GM23338 (cell line): ENCODE measurements at regions not wholly inside any gene's neighbourhood (a gene's known extent, or its start where the extent isn't known, plus 50 kb on each side); places are given as distances from the start of the nearest gene placed in this dataset.

Source experiments
- ATAC-seq: fragments of 200-7000 bp; cut with Tn5 transposase; 3 replicates; pipeline ENCODE4 v1.9.1; 2020
- DNase-seq: peaks from one replicate; pipeline ENCODE4 v3.0.0-alpha.2; 2015; ENCODE audit warnings: low spot score
- H2AFZ ChIP-seq: fragments of 200-600 bp; sonication (generic); 2 replicates; pipeline ENCODE4 v1.8.0; 2016; ENCODE audit warnings: antibody characterized with exemption, mild to moderate bottlenecking, moderate library complexity
- H3F3A ChIP-seq: fragments of 200-600 bp; sonication (generic); replicated peaks from 2 replicates; pipeline ENCODE4 v1.8.0; 2017; ENCODE audit warnings: antibody characterized with exemption, mixed run types, low read depth
- H3K27ac ChIP-seq: fragments of 200-600 bp; sonication (generic); 2 replicates; pipeline ENCODE4 v1.6.1; 2016; ENCODE audit warnings: low read depth
- H3K27me3 ChIP-seq: fragments of 200-600 bp; sonication (generic); 2 replicates; pipeline ENCODE4 v1.8.0; 2016; ENCODE audit warnings: mild to moderate bottlenecking, mixed run types, moderate library complexity; ENCODE audit not compliant: insufficient read depth
- H3K36me3 ChIP-seq: fragments of 200-600 bp; sonication (generic); 2 replicates; pipeline ENCODE4 v1.8.0; 2016; ENCODE audit warnings: mild to moderate bottlenecking; ENCODE audit not compliant: insufficient read depth
- H3K4me1 ChIP-seq: fragments of 200-600 bp; sonication (generic); 2 replicates; pipeline ENCODE4 v1.8.0; 2016; ENCODE audit warnings: mild to moderate bottlenecking, moderate library complexity; ENCODE audit not compliant: insufficient read depth
- H3K4me2 ChIP-seq: fragments of 200-600 bp; sonication (generic); 2 replicates; pipeline ENCODE4 v1.7.1; 2017; ENCODE audit warnings: mixed run types
- H3K4me3 ChIP-seq: fragments of 200-600 bp; sonication (generic); 2 replicates; pipeline ENCODE4 v1.6.1; 2016; ENCODE audit warnings: mixed run types
- H3K79me2 ChIP-seq: fragments of 200-600 bp; sonication (generic); replicated peaks from 2 replicates; pipeline ENCODE4 v1.8.0; 2017; ENCODE audit warnings: mild to moderate bottlenecking; ENCODE audit not compliant: insufficient read depth
- H3K9me2 ChIP-seq: fragments of 200-600 bp; sonication (generic); 2 replicates; pipeline ENCODE4 v1.8.0; 2017; ENCODE audit not compliant: insufficient read depth
- H4K20me1 ChIP-seq: fragments of 200-600 bp; sonication (generic); replicated peaks from 2 replicates; pipeline ENCODE4 v1.8.0; 2017; ENCODE audit warnings: mild to moderate bottlenecking; ENCODE audit not compliant: insufficient read depth
- H3K27ac Mint-ChIP-seq: 2 replicates; pipeline ENCODE4 v1.8.0; 2020; ENCODE audit warnings: inconsistent platforms, mild to moderate bottlenecking, moderate library complexity, mixed read lengths
- H3K27me3 Mint-ChIP-seq: 3 replicates; pipeline ENCODE4 v1.8.0; 2022; ENCODE audit warnings: low read depth, mild to moderate bottlenecking, moderate library complexity, mixed read lengths, inconsistent platforms; ENCODE audit not compliant: insufficient read depth, poor library complexity
- H3K36me3 Mint-ChIP-seq: 3 replicates; pipeline ENCODE4 v1.8.0; 2021; ENCODE audit warnings: low read depth, mild to moderate bottlenecking, inconsistent platforms, moderate library complexity, mixed read lengths
- H3K4me1 Mint-ChIP-seq: 3 replicates; pipeline ENCODE4 v1.8.0; 2020; ENCODE audit warnings: mild to moderate bottlenecking, inconsistent platforms, mixed read lengths
- H3K4me3 Mint-ChIP-seq: 3 replicates; pipeline ENCODE4 v1.8.0; 2021; ENCODE audit warnings: moderate library complexity, mild to moderate bottlenecking, inconsistent platforms, mixed read lengths
- H3K9me3 Mint-ChIP-seq: 3 replicates; pipeline ENCODE4 v1.8.0; 2020; ENCODE audit warnings: moderate library complexity, mild to moderate bottlenecking, inconsistent platforms, mixed read lengths
- CREB1 ChIP-seq: fragments of 250-450 bp; sonication (Bioruptor Pico); IDR thresholded peaks from 2 replicates; pipeline ENCODE4 v1.5.0; 2020; ENCODE audit warnings: low read depth, mild to moderate bottlenecking, moderate library complexity
- JUNB ChIP-seq: IDR thresholded peaks from one replicate; pipeline ENCODE4 v1.6.1; 2016; ENCODE audit warnings: antibody characterized with exemption; ENCODE audit not compliant: unreplicated experiment
- NANOG ChIP-seq: IDR thresholded peaks from 2 replicates; pipeline ENCODE4 v1.6.1; 2016; ENCODE audit warnings: antibody characterized with exemption, borderline replicate concordance
- POLR2AphosphoS5 ChIP-seq: IDR thresholded peaks from 2 replicates; pipeline ENCODE4 v1.6.1; 2016; ENCODE audit warnings: antibody characterized with exemption, low read depth
- STAT1 ChIP-seq: IDR thresholded peaks from one replicate; pipeline ENCODE4 v1.6.1; 2016; ENCODE audit warnings: antibody characterized with exemption; ENCODE audit not compliant: unreplicated experiment
- TF ChIP-seq, protein P1 (sequence below): fragments of 250-450 bp; sonication (Bioruptor Pico); IDR thresholded peaks from 2 replicates; pipeline ENCODE4 v1.5.0; 2020; ENCODE audit warnings: mild to moderate bottlenecking, moderate library complexity
- TF ChIP-seq, protein P2 (sequence below): IDR thresholded peaks from one replicate; pipeline ENCODE4 v1.6.1; 2018; ENCODE audit warnings: antibody characterized with exemption; ENCODE audit not compliant: unreplicated experiment

DNA sequence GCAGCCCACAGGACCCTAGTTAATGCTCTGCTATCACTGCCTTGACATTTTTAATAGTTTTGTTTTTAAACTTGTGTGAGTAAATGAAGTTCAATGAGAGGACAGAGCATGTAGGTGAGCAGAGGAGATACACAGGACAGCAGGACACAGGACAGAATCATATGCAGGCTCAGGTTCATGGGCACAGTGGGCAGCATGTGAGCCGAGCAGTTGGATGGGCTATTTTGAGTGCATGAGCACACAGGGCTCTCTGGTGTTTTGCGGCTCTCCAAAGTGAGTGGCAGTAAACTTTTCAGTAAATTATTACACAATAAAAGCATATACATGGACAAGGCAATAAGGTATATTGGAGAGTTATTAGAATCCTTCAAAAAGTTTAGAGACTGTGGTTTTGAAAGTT, 189.7 kb upstream of the OR4E1 start (continued):
- TF ChIP-seq, protein P1, sequence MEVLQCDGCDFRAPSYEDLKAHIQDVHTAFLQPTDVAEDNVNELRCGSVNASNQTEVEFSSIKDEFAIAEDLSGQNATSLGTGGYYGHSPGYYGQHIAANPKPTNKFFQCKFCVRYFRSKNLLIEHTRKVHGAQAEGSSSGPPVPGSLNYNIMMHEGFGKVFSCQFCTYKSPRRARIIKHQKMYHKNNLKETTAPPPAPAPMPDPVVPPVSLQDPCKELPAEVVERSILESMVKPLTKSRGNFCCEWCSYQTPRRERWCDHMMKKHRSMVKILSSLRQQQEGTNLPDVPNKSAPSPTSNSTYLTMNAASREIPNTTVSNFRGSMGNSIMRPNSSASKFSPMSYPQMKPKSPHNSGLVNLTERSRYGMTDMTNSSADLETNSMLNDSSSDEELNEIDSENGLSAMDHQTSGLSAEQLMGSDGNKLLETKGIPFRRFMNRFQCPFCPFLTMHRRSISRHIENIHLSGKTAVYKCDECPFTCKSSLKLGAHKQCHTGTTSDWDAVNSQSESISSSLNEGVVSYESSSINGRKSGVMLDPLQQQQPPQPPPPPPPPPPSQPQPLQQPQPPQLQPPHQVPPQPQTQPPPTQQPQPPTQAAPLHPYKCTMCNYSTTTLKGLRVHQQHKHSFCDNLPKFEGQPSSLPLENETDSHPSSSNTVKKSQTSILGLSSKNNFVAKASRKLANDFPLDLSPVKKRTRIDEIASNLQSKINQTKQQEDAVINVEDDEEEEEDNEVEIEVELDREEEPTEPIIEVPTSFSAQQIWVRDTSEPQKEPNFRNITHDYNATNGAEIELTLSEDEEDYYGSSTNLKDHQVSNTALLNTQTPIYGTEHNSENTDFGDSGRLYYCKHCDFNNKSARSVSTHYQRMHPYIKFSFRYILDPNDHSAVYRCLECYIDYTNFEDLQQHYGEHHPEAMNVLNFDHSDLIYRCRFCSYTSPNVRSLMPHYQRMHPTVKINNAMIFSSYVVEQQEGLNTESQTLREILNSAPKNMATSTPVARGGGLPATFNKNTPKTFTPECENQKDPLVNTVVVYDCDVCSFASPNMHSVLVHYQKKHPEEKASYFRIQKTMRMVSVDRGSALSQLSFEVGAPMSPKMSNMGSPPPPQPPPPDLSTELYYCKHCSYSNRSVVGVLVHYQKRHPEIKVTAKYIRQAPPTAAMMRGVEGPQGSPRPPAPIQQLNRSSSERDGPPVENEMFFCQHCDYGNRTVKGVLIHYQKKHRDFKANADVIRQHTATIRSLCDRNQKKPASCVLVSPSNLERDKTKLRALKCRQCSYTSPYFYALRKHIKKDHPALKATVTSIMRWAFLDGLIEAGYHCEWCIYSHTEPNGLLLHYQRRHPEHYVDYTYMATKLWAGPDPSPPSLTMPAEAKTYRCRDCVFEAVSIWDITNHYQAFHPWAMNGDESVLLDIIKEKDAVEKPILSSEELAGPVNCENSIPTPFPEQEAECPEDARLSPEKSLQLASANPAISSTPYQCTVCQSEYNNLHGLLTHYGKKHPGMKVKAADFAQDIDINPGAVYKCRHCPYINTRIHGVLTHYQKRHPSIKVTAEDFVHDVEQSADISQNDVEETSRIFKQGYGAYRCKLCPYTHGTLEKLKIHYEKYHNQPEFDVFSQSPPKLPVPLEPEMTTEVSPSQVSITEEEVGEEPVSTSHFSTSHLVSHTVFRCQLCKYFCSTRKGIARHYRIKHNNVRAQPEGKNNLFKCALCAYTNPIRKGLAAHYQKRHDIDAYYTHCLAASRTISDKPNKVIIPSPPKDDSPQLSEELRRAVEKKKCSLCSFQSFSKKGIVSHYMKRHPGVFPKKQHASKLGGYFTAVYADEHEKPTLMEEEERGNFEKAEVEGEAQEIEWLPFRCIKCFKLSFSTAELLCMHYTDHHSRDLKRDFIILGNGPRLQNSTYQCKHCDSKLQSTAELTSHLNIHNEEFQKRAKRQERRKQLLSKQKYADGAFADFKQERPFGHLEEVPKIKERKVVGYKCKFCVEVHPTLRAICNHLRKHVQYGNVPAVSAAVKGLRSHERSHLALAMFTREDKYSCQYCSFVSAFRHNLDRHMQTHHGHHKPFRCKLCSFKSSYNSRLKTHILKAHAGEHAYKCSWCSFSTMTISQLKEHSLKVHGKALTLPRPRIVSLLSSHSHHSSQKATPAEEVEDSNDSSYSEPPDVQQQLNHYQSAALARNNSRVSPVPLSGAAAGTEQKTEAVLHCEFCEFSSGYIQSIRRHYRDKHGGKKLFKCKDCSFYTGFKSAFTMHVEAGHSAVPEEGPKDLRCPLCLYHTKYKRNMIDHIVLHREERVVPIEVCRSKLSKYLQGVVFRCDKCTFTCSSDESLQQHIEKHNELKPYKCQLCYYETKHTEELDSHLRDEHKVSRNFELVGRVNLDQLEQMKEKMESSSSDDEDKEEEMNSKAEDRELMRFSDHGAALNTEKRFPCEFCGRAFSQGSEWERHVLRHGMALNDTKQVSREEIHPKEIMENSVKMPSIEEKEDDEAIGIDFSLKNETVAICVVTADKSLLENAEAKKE (CRISPR knock-in tag): no peak

DNA sequence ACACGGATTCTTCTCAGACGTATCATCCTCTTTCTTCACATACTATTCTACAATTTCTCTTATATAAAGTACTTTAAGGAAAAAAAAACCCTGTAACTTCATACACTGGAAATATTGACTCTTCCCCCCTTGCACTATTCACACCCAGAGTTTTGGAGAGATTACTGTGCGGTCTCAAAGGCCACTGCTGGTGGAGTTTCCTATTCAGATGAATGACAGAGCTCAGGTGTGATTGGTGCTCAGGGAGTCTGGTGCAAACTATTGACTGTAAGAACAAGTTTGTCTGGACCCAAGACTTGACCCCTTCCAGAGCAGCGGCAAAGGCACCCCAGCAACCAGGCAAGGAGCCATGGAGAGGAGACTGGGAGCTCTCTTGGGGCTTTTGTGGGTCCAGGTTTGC, 187.5 kb upstream of the OR4E1 start:
- Histone ChIP-seq H2AFZ (no peak overlapping the region), H3K4me1 (no peaks in the 10 kb centered on the region), H3K36me3 (no peaks in the 10 kb centered on the region), H3K4me2 (no peak overlapping the region), H3K4me3 (no peak overlapping the region), H3K9me2 (no peaks in the 10 kb centered on the region), H4K20me1 (no peaks in the 10 kb centered on the region), H3K27ac (no peak overlapping the region), H3K79me2 (no peaks in the 10 kb centered on the region), H3F3A (no peaks in the 10 kb centered on the region), H3K27me3 (no peaks in the 10 kb centered on the region)
- DNase-seq (no peak), ATAC-seq (no peak)
- H3K9me3 Mint-ChIP-seq: no peaks in the 10 kb centered on the region
- H3K36me3 Mint-ChIP-seq: no peaks in the 10 kb centered on the region
- peaks cover 4% of the 10 kb centered on the region for H3K27me3 Mint-ChIP-seq
- H3K4me1 Mint-ChIP-seq: no peaks in the 10 kb centered on the region
- H3K27ac Mint-ChIP-seq: no peak overlapping the region
- H3K4me3 Mint-ChIP-seq: no peak overlapping the region
- TF ChIP-seq POLR2AphosphoS5: no peak
- no peak for TF ChIP-seq STAT1
- TF ChIP-seq CREB1 (CRISPR knock-in tag): no peak
- TF ChIP-seq NANOG: no peak
- TF ChIP-seq, protein P1 (CRISPR knock-in tag): no peak
- TF ChIP-seq, protein P2, sequence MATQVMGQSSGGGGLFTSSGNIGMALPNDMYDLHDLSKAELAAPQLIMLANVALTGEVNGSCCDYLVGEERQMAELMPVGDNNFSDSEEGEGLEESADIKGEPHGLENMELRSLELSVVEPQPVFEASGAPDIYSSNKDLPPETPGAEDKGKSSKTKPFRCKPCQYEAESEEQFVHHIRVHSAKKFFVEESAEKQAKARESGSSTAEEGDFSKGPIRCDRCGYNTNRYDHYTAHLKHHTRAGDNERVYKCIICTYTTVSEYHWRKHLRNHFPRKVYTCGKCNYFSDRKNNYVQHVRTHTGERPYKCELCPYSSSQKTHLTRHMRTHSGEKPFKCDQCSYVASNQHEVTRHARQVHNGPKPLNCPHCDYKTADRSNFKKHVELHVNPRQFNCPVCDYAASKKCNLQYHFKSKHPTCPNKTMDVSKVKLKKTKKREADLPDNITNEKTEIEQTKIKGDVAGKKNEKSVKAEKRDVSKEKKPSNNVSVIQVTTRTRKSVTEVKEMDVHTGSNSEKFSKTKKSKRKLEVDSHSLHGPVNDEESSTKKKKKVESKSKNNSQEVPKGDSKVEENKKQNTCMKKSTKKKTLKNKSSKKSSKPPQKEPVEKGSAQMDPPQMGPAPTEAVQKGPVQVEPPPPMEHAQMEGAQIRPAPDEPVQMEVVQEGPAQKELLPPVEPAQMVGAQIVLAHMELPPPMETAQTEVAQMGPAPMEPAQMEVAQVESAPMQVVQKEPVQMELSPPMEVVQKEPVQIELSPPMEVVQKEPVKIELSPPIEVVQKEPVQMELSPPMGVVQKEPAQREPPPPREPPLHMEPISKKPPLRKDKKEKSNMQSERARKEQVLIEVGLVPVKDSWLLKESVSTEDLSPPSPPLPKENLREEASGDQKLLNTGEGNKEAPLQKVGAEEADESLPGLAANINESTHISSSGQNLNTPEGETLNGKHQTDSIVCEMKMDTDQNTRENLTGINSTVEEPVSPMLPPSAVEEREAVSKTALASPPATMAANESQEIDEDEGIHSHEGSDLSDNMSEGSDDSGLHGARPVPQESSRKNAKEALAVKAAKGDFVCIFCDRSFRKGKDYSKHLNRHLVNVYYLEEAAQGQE: no peak
- TF ChIP-seq JUNB: no peak
